BLaER1 (cell line): ENCODE measurements at regions not wholly inside any gene's neighbourhood (a gene's known extent, or its start where the extent isn't known, plus 50 kb on each side); places are given as distances from the start of the nearest gene placed in this dataset.

Experiments used
- H3K27ac ChIP-seq: shearing (Covaris generic); formaldehyde crosslinking; 2 replicates; pipeline ENCODE4 v1.8.1; 2022
- H3K27me3 ChIP-seq: shearing (Covaris generic); formaldehyde crosslinking; 2 replicates; pipeline ENCODE4 v1.8.1; 2022
- H3K36me3 ChIP-seq: shearing (Covaris generic); formaldehyde crosslinking; 2 replicates; pipeline ENCODE4 v1.8.1; 2022
- H3K4me1 ChIP-seq: shearing (Covaris generic); formaldehyde crosslinking; 2 replicates; pipeline ENCODE4 v1.8.1; 2022
- H3K4me2 ChIP-seq: shearing (Covaris generic); formaldehyde crosslinking; 2 replicates; pipeline ENCODE4 v1.8.1; 2022
- H3K4me3 ChIP-seq: shearing (Covaris generic); formaldehyde crosslinking; 2 replicates; pipeline ENCODE4 v1.8.1; 2022
- H3K9ac ChIP-seq: shearing (Covaris generic); formaldehyde crosslinking; 2 replicates; pipeline ENCODE4 v1.8.1; 2022
- H3K9me3 ChIP-seq: shearing (Covaris generic); formaldehyde crosslinking; 2 replicates; pipeline ENCODE4 v1.8.1; 2022
- H4K20me1 ChIP-seq: shearing (Covaris generic); formaldehyde crosslinking; 2 replicates; pipeline ENCODE4 v1.8.1; 2022
- Cebpa-rat ChIP-seq: shearing (Covaris generic); IDR thresholded peaks from 2 replicates; pipeline ENCODE4 v1.8.1; 2022

DNA sequence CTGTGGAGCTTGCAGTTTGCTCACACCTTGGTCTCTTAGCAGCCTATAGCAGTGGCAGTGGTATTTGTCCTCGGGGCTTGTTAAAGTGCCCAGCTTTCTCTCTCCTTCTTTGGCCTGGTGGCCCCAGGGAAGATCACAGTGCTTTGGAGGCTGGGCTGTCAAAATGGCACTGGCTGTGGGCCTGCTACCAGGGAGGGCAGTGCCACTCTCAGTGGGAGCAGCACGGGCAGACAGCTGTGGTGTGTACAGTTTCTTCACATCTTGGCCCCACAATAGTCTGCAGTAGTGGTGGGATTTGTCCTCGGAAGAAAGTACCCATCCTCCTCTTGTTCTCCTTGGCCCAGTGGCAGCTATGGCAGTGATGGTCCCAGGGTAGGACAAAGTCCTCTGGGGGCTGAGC, 164.4 kb upstream of the GORAB start:
- H3K4me2 ChIP-seq, result no peak overlapping the region
- H3K9me3 ChIP-seq, result no peaks in the 10 kb centered on the region
- TF ChIP-seq Cebpa-rat, result no peak
- no peak overlapping the region for H3K4me3 ChIP-seq
- no peak overlapping the region for H3K9ac ChIP-seq
- no peaks in the 10 kb centered on the region for H4K20me1 ChIP-seq
- no peak overlapping the region for H3K27ac ChIP-seq
- no peaks in the 10 kb centered on the region for H3K4me1 ChIP-seq
- H3K36me3 ChIP-seq, result no peaks in the 10 kb centered on the region
- no peaks in the 10 kb centered on the region for H3K27me3 ChIP-seq

DNA sequence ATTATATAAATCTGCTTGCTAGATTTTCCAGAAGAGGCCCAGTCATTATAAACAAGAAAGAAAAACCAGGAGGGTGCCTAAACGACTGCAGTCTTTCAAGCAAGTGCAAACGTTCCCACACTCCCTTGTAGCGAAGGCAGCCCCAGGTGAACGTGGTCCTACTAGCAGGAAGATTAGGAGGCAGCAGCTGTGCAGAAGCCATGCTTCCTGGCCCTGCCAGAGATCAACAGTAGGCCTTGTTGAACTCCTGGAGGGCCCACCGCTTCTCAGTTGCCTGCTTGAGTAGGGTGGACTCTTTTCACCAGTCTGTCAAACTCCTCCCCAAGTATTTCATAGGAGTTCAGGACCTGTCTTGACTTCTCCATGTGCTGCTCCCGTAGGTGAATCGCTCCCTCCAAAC, 163.0 kb upstream of the GORAB start:
- no peak for TF ChIP-seq Cebpa-rat
- no peak overlapping the region for H3K4me3 ChIP-seq
- H4K20me1 ChIP-seq, result no peaks in the 10 kb centered on the region
- no peak overlapping the region for H3K27ac ChIP-seq
- no peak overlapping the region for H3K9ac ChIP-seq
- no peaks in the 10 kb centered on the region for H3K36me3 ChIP-seq
- no peak overlapping the region for H3K4me2 ChIP-seq
- no peaks in the 10 kb centered on the region for H3K27me3 ChIP-seq
- H3K4me1 ChIP-seq, result no peaks in the 10 kb centered on the region
- no peaks in the 10 kb centered on the region for H3K9me3 ChIP-seq

DNA sequence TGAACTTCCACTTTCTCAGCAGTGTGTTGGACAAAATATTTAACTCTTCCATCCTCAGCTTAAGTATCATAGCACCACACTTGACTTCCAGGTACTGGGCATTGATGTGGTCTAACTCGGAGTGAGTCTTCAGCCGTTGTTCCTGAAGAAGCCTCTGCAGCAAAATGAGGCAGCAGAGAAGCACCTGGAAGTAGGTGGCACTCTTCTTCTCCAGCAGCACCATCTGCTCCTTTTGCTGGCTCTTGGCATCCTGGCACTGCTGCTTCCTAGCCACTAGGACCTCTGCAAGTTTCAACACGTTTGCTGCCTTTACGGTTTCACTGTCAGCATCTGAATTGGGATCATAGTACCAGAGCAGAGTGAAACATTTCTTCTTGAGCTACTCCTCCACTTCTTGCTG, 162.5 kb upstream of the GORAB start:
- Histone ChIP-seq H3K27ac (no peak overlapping the region), H3K27me3 (no peaks in the 10 kb centered on the region), H4K20me1 (no peaks in the 10 kb centered on the region), H3K36me3 (no peaks in the 10 kb centered on the region), H3K4me3 (no peak overlapping the region), H3K4me2 (no peak overlapping the region), H3K9ac (no peak overlapping the region), H3K4me1 (no peaks in the 10 kb centered on the region), H3K9me3 (no peaks in the 10 kb centered on the region)
- TF ChIP-seq Cebpa-rat, result no peak

DNA sequence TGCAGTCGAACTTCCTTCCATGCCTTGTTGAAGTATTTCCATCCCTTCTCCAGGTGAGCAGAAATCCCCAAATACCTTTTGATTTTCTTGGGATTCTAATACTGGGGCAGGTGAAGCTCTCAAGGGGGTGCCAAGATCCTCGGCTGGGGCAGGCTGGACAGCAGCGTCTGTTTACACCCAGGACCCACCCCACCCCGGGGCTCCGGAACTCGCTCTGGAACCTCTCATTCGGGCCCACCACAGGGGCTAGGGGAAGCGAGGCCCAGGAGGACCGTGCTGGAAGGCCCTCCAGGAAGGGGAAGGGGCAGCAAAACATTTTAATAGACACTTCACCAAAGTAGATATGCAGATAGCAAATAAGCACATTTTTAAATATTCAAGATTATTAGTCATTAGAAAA, 161.9 kb upstream of the GORAB start:
- Histone ChIP-seq H3K4me3 (no peak overlapping the region), H3K9me3 (no peaks in the 10 kb centered on the region), H3K4me1 (no peaks in the 10 kb centered on the region), H4K20me1 (no peaks in the 10 kb centered on the region), H3K27ac (no peak overlapping the region), H3K27me3 (no peaks in the 10 kb centered on the region), H3K9ac (no peak overlapping the region), H3K36me3 (no peaks in the 10 kb centered on the region), H3K4me2 (no peak overlapping the region)
- TF ChIP-seq Cebpa-rat, result no peak

DNA sequence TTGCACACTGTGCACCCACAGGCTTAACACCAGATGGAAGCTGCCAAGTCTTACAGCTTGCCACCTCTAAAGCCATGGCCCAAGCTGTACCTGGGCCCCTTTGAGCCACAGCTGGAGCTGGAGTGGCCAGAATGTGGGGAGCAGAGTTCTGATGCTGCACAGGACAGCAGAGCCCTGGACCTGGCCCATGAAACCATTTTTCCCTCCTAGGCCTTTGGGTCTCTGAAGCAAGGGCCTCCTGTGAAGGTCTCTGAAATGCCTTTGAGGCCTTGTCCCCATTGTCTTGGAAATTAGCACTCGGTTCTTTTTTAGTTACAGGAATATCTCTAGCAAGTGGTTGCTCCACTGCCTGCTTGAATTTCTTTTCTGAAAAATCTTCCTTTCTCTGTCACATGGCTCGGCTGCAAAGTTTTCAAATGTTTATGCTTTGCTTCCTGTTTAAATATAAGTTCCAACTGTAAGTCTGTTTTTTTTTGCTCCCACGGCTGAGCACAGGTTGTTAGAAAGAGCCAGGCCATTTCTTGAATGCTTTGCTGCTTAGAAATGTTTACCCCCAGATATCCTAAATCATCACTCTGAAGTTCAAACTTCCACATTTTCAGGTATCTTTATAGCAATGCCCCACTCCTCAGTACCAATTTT, 156.8 kb upstream of the GORAB start:
- Histone ChIP-seq H3K36me3 (no peaks in the 10 kb centered on the region), H3K9ac (no peak overlapping the region), H3K4me3 (no peak overlapping the region), H3K27me3 (no peaks in the 10 kb centered on the region), H4K20me1 (no peaks in the 10 kb centered on the region), H3K27ac (no peak overlapping the region), H3K9me3 (no peaks in the 10 kb centered on the region), H3K4me1 (no peaks in the 10 kb centered on the region), H3K4me2 (no peak overlapping the region)
- TF ChIP-seq Cebpa-rat, result no peak

DNA sequence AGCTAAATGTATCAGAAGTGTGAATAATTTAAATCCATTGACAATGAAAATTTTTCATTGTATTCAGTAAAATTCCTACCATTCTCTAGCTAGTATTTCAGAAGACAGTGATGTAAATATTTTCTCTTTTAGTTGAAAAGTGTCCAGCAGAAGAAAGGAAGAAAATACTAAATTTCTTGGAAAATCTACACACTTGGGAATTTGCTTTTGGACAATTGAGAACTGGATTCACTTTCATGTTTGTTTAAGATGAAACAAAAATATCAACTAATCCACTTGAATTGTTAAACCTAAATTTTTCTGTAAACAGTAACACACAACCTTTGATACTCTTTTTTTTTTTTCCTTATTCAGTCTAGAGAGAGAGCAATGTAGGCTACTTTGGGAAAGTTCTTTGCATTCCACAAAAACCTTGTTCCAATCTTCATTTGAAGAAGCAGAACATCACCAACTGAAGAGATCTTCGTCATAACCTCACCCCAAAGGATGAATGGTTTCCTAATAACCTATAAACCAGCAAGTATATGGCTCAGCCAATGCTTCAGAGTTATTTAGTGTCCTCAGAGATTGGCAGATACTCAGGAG, 155.1 kb upstream of the GORAB start:
- Histone ChIP-seq H3K4me1 (no peaks in the 10 kb centered on the region), H3K9ac (no peak overlapping the region), H3K27me3 (no peaks in the 10 kb centered on the region), H4K20me1 (no peaks in the 10 kb centered on the region), H3K27ac (no peak overlapping the region), H3K4me3 (no peak overlapping the region), H3K4me2 (no peak overlapping the region), H3K36me3 (no peaks in the 10 kb centered on the region), H3K9me3 (no peaks in the 10 kb centered on the region)
- TF ChIP-seq Cebpa-rat, result no peak

DNA sequence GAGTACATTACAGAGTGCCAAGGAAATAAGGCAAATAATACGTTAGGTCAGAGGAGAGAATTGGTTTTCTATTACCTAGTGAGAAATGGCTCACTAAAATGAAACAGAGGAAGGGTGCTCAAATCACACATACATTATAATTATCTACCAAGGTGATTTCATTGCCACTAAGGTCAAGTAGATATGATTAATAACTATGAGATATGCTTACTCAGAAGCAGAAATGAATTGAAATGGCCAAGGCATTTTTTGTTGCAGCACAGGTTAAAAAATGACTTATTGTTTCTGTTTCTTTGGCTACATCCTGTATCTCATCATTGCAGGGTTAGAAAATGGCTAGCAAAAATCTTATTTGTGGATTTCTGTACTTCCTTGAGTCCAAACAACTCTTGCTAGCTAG, 154.5 kb upstream of the GORAB start:
- H3K27me3 ChIP-seq, result no peaks in the 10 kb centered on the region
- TF ChIP-seq Cebpa-rat, result no peak
- no peak overlapping the region for H3K4me2 ChIP-seq
- no peak overlapping the region for H3K27ac ChIP-seq
- no peaks in the 10 kb centered on the region for H3K4me1 ChIP-seq
- no peaks in the 10 kb centered on the region for H3K36me3 ChIP-seq
- no peaks in the 10 kb centered on the region for H3K9me3 ChIP-seq
- H3K9ac ChIP-seq, result no peak overlapping the region
- H4K20me1 ChIP-seq, result no peaks in the 10 kb centered on the region
- no peak overlapping the region for H3K4me3 ChIP-seq

DNA sequence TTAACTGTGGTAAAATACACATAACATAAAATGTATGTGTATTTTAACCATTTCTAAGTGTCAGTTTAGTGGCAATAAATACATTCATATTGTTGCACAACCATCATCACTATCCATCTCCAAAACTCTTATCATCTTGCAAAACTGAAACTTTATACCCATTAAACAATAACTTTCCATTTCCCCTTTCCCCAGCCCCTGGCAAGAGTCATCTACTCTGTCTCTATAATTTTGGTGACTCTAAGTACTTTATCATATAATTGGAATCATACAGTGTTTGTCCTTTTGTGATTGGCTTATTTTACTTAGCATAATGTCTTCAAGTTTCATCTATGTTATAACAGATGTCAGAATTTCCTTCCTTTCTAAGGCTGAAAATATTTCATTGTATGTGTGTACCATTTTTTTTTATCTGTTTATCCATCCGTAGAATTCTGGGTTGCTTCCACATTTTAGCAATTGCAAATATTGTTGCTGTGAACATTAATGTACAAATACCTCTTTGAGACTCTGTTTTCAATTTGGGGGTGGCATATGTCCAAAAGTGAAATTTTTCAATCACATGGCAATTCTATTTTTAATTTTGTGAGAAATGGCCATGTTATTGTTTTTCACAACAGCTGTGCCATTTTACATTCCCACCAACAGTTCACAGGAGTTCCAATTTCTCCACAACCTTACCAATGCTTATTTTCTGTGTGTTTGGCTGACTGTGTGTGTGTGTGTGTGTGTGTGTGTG, 153.9 kb upstream of the GORAB start:
- Histone ChIP-seq H3K4me1 (no peaks in the 10 kb centered on the region), H3K27me3 (no peaks in the 10 kb centered on the region), H3K9ac (no peak overlapping the region), H3K27ac (no peak overlapping the region), H3K9me3 (no peaks in the 10 kb centered on the region), H3K4me2 (no peak overlapping the region), H4K20me1 (no peaks in the 10 kb centered on the region), H3K36me3 (no peaks in the 10 kb centered on the region), H3K4me3 (no peak overlapping the region)
- no peak for TF ChIP-seq Cebpa-rat

DNA sequence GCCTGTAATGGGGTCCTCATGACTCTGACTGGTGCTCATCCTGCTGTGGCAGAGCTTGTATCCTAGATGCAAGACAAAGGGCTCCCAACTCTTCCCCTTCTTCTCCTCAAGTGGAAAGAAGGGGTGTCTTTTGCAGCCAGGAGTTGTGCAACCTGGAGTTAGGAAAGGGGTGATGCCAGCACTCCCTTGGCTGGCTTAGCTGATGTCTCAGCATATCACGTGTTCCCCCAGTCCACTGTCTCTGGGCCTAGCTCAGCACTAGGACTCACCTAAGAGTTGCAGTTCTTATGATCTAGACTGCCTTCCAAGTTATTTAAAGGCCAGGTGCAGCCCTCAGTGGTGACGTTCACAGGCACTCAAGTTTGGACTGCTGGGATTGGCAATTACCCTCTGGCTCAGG, 146.2 kb upstream of the GORAB start:
- Histone ChIP-seq H3K4me2 (no peak overlapping the region), H3K9ac (no peak overlapping the region), H3K4me3 (no peak overlapping the region), H3K4me1 (no peaks in the 10 kb centered on the region), H3K27me3 (no peaks in the 10 kb centered on the region), H3K27ac (no peak overlapping the region), H3K36me3 (no peaks in the 10 kb centered on the region), H3K9me3 (no peaks in the 10 kb centered on the region), H4K20me1 (no peaks in the 10 kb centered on the region)
- no peak for TF ChIP-seq Cebpa-rat

DNA sequence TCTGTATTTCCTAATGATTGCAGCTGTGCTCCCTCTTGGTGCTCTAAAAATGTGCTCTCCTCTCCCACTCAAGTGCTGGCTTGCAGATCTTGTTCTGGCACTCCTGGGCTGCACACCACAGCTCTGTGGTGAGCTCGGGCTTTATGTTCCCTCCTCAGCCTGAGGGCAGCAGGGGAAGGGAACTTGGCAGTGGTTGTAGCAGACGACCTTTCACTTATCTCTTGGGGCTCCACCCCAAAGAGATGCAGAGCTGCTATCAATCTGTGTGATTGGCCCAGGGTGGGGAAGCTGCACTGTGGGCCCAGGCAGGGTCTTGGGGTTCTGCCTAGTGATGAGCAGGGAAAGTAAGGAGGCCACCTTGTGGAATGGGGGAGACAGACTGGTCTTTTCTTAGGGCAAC, 143.5 kb upstream of the GORAB start:
- Histone ChIP-seq H3K4me1 (no peaks in the 10 kb centered on the region), H3K9ac (no peak overlapping the region), H4K20me1 (no peaks in the 10 kb centered on the region), H3K27me3 (no peaks in the 10 kb centered on the region), H3K4me3 (no peak overlapping the region), H3K9me3 (no peaks in the 10 kb centered on the region), H3K27ac (no peak overlapping the region), H3K36me3 (no peaks in the 10 kb centered on the region), H3K4me2 (no peak overlapping the region)
- no peak for TF ChIP-seq Cebpa-rat
